Suprapubic skin (tissue), 3 donors: ENCODE measurements at regions not wholly inside any gene's neighbourhood (a gene's known extent, or its start where the extent isn't known, plus 50 kb on each side); places are given as distances from the start of the nearest gene placed in this dataset.

Experiments used
- EP300 ChIP-seq: sonication (generic); formaldehyde crosslinking; IDR thresholded peaks from one replicate; pipeline ENCODE4 v1.6.1; 2017; ENCODE audit warnings: antibody characterized with exemption
- POLR2A ChIP-seq, 2 donors: fragments of 450-650 bp; IDR thresholded peaks; one replicate each; pipeline ENCODE4 v1.6.1; 2017; ENCODE audit warnings: antibody characterized with exemption in 2 of 2, mild to moderate bottlenecking in 2 of 2, moderate library complexity in 2 of 2
- TF ChIP-seq, protein P1 (sequence below), 2 donors: fragments of 200-600 bp in 1 of 2; fragments of 450-650 bp in 1 of 2; sonication (generic) in 1 of 2; IDR thresholded peaks; one replicate each; pipeline ENCODE4 v1.5.1; 2016 to 2019; ENCODE audit warnings: antibody characterized with exemption in 2 of 2, mild to moderate bottlenecking in 1 of 2, moderate library complexity in 1 of 2

DNA sequence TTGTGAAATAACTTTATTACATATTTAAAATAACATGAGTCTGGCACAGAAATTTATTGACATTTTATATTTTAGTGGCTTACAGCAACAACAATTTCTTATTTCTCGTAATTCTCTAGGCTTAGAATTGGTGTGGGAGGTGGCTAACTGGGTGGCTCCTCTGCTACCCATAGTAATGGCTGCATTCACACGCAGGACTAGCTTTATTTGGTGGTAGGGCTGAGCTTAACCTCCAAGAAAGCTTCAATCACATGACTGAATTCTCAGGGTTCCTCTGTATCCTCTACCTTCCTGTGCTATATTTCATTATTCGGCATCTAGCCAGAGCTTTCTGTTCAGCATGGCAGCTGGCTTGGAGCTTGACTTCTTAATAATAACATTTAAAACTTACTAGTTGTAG lies 138.8 kb downstream of the ZWINT start:
- TF ChIP-seq EP300 (no peak), POLR2A (IDR thresholded peaks at IDR 0.05) (no peak)
- TF ChIP-seq, protein P1, sequence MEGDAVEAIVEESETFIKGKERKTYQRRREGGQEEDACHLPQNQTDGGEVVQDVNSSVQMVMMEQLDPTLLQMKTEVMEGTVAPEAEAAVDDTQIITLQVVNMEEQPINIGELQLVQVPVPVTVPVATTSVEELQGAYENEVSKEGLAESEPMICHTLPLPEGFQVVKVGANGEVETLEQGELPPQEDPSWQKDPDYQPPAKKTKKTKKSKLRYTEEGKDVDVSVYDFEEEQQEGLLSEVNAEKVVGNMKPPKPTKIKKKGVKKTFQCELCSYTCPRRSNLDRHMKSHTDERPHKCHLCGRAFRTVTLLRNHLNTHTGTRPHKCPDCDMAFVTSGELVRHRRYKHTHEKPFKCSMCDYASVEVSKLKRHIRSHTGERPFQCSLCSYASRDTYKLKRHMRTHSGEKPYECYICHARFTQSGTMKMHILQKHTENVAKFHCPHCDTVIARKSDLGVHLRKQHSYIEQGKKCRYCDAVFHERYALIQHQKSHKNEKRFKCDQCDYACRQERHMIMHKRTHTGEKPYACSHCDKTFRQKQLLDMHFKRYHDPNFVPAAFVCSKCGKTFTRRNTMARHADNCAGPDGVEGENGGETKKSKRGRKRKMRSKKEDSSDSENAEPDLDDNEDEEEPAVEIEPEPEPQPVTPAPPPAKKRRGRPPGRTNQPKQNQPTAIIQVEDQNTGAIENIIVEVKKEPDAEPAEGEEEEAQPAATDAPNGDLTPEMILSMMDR (IDR thresholded peaks at IDR 0.05) = no peak
